ENCODE measurements at regions not wholly inside any gene's neighbourhood (a gene's known extent, or its start where the extent isn't known, plus 50 kb on each side); places are given as distances from the start of the nearest gene placed in this dataset.
A peak's percentile ranks its signal among the peaks of the same experiment; 100 is the strongest.

GRCh38 chr20:16801919-16802651 lies 53.9 kb downstream of the OTOR start:
- Histone ChIP-seq H3K27ac (no peak overlapping the region), H3K4me3 (no peak overlapping the region)
- no peak for DNase-seq (ENCODE audit: low spot score)
- TF ChIP-seq, protein P1, sequence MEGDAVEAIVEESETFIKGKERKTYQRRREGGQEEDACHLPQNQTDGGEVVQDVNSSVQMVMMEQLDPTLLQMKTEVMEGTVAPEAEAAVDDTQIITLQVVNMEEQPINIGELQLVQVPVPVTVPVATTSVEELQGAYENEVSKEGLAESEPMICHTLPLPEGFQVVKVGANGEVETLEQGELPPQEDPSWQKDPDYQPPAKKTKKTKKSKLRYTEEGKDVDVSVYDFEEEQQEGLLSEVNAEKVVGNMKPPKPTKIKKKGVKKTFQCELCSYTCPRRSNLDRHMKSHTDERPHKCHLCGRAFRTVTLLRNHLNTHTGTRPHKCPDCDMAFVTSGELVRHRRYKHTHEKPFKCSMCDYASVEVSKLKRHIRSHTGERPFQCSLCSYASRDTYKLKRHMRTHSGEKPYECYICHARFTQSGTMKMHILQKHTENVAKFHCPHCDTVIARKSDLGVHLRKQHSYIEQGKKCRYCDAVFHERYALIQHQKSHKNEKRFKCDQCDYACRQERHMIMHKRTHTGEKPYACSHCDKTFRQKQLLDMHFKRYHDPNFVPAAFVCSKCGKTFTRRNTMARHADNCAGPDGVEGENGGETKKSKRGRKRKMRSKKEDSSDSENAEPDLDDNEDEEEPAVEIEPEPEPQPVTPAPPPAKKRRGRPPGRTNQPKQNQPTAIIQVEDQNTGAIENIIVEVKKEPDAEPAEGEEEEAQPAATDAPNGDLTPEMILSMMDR (IDR thresholded peaks at IDR 0.05), result peak; percentile 57

DNA sequence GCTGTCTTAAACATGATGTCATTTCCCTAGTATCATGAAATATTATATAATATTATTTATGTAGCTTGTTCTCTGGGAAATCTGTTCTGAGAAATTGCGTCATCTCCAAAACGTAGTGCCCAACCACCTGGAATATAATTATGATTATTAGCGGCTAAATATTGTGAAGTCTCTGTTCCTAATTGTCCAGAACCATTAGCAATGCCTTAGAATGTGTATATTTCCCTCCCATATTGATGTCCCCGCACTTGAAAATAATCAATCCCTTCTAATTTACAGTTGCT lies 54.4 kb downstream of the OTOR start:
- no peak overlapping the region for H3K27ac ChIP-seq
- TF ChIP-seq, protein P1 (IDR thresholded peaks at IDR 0.05), result no peak
- no peak for DNase-seq (ENCODE audit: low spot score)
- H3K4me3 ChIP-seq, result no peak overlapping the region

DNA sequence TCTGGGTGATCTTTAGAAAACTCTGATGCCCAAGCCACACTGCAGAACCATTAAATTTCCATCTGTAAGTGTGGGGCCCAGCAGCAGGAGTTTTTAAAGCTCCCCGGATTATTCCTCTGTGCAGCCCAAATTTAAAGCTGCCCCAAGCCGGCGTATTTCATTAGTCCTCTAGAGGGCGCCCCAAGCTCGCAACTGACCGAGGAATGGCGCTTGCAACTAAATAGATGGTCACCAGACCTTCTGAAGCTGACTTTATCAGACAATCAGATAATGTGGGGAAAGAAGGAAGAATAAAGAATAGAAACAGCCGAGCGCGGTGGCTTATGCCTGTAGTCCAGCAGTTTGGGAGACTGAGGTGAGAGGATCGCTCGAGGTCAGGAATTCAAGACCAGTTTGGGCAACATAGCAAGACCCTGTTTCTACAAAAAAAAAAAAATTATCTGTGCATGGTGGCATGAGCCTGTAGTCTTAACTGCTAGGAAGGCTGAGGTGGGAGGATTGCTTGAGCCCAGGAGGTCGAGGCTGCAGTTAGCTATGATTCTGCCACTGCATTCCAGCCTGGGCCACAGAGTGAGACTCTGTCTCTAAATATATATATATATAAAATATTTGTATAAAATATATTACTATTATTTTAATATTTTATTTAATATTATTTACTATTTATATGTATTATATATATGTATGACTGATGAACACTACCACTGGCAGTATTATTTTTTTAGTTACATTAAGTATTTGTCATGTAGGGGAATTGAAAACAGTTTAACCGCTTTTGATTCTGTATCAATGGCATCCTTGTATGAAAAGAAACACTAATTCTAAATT lies 56.0 kb downstream of the OTOR start:
- DNase-seq (ENCODE audit: low spot score), result no peak
- TF ChIP-seq, protein P1 (IDR thresholded peaks at IDR 0.05), result peak; percentile 43
- H3K27ac ChIP-seq, result no peak overlapping the region
- H3K4me3 ChIP-seq, result no peak overlapping the region

DNA sequence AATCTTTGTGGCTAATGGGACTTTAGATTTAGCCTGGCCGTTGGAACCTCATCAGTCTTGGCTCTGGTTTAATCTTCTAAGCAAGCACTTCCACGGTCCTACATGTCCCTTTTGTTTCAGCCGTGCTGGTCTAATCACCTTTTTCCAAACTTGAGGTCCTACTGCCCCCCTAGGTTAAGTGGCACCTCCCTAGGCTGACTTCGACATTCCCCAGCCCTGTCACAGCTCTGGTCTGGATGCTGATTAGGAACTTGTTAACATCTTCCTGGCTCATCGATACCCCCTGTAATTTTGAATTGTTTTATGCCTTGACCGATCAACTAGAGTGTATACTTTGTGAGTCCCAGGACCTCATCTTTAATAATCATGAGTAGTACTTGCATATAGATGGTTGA lies 56.6 kb downstream of the OTOR start:
- no peak for DNase-seq (ENCODE audit: low spot score)
- no peak overlapping the region for H3K4me3 ChIP-seq
- TF ChIP-seq, protein P1 (IDR thresholded peaks at IDR 0.05), result no peak
- no peak overlapping the region for H3K27ac ChIP-seq

DNA sequence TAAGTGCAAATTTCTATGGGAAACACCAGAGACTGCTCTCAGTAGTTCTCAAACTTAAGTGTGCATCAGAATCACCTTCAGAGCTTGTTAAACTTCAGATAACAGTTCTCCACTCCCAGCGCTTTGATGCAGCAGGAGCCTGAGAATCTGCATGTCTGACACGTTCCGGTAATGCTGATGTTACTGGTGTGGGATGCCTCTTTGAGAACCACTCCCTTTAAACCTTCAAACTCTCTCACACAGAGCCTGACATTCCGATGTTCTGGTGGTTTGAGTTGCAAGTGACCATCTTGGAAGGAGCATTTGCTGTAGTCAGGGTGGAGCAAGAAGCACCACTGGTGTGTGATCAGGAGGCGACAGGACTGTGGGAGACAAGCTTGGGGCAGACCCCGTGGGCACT lies 57.9 kb downstream of the OTOR start:
- no peak overlapping the region for H3K27ac ChIP-seq
- no peak overlapping the region for H3K4me3 ChIP-seq
- no peak for DNase-seq (ENCODE audit: low spot score)
- TF ChIP-seq, protein P1 (IDR thresholded peaks at IDR 0.05), result no peak

DNA sequence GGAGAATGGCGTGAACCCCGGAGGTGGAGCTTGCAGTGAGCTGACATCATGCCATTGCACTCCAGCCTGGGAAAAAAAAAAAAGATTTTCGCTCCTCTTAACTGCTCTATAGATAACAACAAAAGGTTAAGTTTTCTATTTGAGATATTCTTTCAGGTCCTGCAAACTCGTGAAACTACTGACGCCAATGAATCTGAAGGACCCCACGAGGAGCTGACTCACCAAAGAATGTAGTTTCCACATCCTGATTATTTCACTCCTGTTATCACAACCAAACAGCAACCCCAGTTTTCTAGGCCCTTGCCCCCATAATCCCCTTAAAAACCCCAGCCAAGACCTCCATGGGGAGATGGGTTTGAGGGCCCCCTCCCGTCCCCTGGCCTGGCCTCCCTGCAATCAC lies 58.7 kb downstream of the OTOR start:
- TF ChIP-seq, protein P1 (IDR thresholded peaks at IDR 0.05), result no peak
- H3K27ac ChIP-seq, result no peak overlapping the region
- no peak overlapping the region for H3K4me3 ChIP-seq
- no peak for DNase-seq (ENCODE audit: low spot score)

DNA sequence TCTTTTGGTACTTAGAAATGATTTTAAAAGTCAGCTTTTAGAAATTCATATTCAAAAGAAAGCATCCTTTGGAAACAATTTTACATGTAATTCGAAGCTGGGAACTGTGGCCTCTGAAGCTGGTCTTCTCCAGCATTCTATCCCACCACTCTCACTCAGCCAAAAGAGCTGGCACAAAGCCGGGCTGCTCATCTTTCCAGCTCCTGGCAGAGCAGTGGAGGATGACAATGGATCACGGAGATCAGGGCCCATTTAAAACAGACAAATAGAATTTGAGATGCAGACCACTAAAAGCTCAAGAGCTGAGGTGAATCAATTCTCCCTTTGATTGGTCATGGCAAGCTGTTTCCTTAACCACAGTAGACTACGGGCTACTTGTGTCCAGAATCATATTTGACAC lies 60.6 kb downstream of the OTOR start:
- no peak overlapping the region for H3K4me3 ChIP-seq
- TF ChIP-seq, protein P1 (IDR thresholded peaks at IDR 0.05), result no peak
- DNase-seq (ENCODE audit: low spot score), result no peak
- no peak overlapping the region for H3K27ac ChIP-seq
